Fibroblast of the conjunctiva (primary cell): ENCODE measurements at regions not wholly inside any gene's neighbourhood (a gene's known extent, or its start where the extent isn't known, plus 50 kb on each side); places are given as distances from the start of the nearest gene placed in this dataset.
"Not testable (repeated sequence)": the region's sequence is repeated elsewhere in the genome, so short reads cannot be mapped to it uniquely, and the experiment has no call there.

Source experiments
- DNase-seq: peaks from one replicate; pipeline ENCODE4 v3.0.0-alpha.2; 2010; ENCODE audit warnings: low read depth

GRCh38 chr3:177457204-177457603 is 259.9 kb upstream of the TBL1XR1 start:
- DNase-seq = not testable (repeated sequence)

DNA sequence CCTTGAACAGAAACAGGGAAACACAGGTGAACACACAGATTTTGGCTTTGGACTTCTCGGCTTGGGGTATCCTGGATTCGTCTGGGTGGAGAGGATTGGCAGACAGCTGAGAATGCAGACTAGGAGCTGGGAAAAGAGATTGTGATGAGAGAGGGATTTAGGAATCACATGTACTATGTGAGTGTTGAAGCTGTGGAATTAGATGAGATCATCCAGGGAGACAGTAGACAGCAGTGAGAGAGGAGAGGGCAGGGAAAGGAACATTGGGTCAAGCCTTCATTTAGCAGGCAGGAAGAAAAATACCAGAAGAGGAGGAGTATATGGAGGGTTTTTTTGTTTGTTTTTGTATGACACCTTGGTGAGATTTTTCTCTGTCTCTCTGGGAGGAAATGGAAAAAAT is 262.1 kb upstream of the TBL1XR1 start:
- peak; percentile 67 for DNase-seq

- DNase-seq = no peak
Measured at GRCh38 chr3:177460047-177460446, 262.8 kb upstream of the TBL1XR1 start.

DNA sequence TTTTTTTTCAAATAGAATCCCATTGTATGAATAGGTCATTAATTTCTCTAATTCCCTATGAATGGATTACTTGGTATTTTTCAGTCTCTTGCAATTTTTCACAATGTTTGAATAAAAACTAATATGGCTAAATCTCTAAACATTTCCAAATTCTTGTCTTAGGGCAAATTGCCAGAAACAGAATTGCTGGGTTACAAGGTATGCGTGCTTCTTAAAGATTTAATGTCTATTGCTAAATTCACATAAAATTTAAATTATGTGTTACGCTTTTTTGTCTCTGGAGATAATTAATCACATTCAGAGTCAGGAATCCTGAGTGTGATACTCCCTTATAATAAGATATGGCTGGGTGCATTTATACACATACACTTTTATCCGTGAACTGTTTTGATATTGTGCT is 264.5 kb upstream of the TBL1XR1 start:
- no peak for DNase-seq

DNA sequence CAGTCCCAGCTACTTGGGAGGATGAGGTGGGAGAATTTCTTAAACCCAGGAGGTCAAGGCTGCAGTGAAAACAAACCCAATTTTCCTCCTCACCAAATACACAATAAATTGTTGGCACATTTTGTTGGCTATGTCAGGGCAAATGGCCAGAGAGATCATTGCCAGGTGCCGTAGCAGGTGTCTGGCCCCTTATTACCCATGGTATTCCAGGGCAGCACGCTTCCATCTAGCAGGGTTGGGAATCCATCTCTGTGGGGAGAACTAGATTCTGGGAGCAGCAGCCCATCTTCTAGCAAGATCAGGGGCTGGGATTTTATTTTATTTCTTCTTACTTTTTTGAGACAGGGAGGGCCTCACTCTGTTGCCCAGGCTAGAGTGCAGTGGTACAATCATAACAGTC is 266.1 kb upstream of the TBL1XR1 start:
- DNase-seq = not testable (repeated sequence)

DNA sequence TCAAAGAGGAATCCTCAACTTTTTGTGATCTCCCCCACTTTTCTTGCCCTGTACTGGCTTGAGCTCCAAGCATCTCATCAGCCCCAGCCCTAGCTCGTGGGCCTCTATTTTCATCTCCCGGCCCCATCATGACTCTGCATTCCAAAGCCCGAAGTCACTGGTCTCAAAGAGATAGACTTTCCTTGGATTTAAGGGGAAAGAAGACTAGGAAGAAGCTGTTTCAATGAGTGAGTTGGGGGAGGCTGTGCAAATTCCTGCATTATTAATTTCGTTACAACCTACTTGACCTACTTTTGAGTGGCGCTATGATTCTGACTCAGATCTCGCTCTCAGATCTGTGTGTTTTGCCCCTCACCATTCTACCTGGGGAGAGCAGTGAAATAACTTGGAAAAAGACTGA is 266.6 kb upstream of the TBL1XR1 start:
- DNase-seq = no peak

GRCh38 chr3:177464392-177465256 is 267.3 kb upstream of the TBL1XR1 start:
- no peak for DNase-seq

- DNase-seq = no peak
Measured at GRCh38 chr3:177465257-177465642, 268.0 kb upstream of the TBL1XR1 start.

- DNase-seq = no peak
Measured at GRCh38 chr3:177466074-177466473, 268.8 kb upstream of the TBL1XR1 start.

- DNase-seq = not testable (repeated sequence)
Measured at GRCh38 chr3:177466622-177467021, 269.3 kb upstream of the TBL1XR1 start.

- DNase-seq = no peak
Measured at GRCh38 chr3:177467247-177467985, 270.1 kb upstream of the TBL1XR1 start.

DNA sequence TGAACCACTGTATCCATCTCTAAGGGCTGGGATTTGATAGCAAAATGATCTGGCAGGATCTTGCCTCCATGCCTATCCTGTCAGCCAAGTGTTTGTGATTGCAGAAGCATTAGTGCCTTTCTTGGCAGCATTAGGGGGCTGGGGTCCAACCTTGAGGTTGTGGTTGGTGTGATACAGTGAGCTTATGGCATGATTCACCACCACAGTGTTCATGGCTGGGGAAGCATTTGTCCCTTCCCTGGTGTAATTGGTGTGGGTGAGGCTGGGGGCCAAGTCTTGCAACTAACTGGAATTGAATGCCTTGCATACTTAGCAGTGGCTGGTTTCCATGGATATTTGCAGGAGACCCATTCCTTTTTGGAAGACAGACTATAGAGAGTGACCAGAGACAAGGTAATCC is 271.0 kb upstream of the TBL1XR1 start:
- DNase-seq = peak; percentile 85

DNA sequence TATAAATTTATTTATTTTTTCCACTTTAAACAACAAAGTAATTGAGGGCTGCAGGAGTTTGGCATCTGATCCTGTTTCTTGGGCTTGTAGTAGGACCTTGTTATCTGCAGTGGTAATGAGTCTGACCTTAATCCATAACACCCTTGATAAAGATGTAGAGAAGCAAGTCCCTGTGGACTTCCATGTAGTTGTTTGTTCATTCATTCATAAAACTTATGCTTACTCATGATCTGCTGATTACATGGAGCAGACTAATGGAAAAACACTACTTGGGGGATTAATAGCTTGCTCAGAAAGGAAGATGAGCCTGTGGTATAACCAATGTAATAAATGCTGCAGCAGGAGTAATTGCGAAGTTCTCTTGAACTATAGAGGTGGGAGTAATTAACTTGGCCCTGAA is 271.5 kb upstream of the TBL1XR1 start:
- no peak for DNase-seq

- DNase-seq = no peak
Measured at GRCh38 chr3:177469216-177469615, 271.9 kb upstream of the TBL1XR1 start.

DNA sequence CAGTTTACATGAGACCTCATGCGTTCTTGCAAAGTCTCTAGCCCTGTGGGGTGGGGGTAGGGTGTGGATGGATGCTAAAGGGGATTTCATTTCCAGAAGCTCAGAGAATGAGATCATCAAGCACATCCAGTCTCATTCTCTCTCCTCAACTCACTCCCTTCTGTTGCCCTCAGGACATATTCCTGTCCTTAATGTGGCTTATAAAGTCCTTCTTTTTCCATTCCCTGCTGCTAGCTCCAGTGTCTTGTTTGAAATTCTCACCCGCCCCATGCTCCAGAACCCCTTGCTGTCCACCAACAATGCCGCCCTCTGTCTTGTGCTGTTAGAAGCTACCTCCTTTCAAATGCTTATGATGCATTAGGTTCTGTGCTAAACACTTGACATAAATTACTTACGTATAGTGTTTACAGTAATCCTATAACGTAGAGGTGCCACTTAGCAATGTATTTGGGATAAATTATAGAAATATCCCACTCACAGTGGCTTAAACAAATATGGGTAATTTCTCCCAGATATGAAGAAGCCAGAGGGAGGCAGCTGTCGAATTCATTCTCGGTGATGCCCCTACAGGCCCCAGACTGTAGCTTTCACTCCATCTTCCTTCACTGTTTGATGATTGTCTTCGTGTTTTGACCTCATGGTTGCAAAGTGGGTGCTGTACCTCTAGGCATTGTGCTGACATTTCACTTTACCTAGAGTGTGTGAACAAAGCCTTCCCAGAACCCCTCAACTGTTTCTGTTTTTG is 273.1 kb upstream of the TBL1XR1 start:
- DNase-seq = no peak

- DNase-seq = no peak
Measured at GRCh38 chr3:177471733-177472480, 274.6 kb upstream of the TBL1XR1 start.

- DNase-seq = no peak
Measured at GRCh38 chr3:177473184-177473583, 275.9 kb upstream of the TBL1XR1 start.

DNA sequence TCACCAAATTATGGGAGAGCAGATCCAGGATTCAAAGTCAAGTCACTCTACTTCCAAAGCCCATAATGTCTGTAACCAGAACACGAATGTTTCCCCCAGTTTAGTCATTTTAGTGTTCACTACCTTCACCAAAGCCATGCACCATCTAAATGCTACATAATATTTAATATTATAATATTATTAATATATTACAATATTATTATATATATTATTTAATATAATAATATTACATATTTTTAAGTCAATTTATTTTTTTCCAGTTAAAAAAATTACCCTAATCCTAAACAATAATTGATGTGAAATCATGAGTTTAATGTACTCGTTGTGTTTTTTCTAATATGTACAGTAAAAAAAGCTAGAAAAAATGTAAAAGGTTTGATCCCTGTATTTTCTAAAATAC is 276.6 kb upstream of the TBL1XR1 start:
- no peak for DNase-seq

DNA sequence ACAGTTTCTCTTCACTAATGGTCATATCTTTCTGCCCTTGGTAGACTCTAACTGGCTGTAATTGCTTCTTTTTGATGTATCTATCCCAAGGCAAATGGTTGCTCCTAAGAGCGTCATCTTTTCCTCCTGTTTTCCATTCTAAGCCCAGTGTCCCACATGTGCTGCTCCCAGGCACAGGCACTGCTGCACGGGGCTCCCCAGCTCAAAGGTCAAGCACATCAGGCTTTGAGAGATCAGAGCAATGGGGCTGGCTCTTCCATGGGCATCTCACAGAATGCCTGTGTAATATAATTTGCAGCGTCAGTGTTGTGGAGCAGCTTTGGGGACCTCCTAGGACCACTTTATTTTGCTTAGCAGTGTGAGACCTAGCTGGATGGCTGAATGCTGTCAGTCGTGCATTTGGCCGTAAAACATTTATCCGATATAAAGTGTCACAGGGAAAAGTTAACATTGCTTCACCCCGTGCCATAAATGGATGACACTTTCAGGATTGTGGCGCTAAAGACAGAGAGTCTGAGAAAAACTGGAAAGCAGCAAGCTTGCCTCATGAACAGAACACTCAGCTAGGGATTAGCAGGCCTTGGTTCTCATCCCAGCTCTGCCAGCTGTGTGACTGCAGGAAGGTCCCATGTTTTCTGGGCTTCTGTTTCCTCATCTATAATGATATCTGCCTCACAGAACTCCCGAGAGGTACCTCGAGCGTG is 277.5 kb upstream of the TBL1XR1 start:
- no peak for DNase-seq

- no peak for DNase-seq
Measured at GRCh38 chr3:177475356-177475665, 278.0 kb upstream of the TBL1XR1 start.

DNA sequence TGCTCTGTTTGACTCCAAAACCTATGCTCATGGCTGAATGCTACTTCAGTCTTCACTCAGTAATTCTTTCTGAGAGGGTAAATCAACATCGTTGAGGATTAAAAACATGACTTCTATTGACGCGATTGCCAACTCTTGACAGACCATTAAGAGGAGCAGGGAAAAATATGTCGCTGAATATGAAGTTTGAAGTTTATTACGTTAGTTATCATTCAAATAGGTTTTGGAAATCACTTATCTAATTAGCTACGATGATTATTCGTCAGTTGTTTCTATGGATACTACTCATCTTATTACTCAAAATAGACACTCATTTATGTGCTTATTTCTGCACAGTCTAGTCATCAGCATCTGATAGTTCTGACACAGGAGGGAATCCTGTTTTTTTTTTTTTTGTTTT is 279.2 kb upstream of the TBL1XR1 start:
- no peak for DNase-seq
